GM12878 (cell line): ENCODE measurements at regions not wholly inside any gene's neighbourhood (a gene's known extent, or its start where the extent isn't known, plus 50 kb on each side); places are given as distances from the start of the nearest gene placed in this dataset.

Experiments used
- ATAC-seq: fragments of 200-7000 bp; cut with Tn5 transposase; 3 replicates; pipeline ENCODE4 v1.9.1; 2020; ENCODE audit warnings: mild to moderate bottlenecking, moderate library complexity
- BruUV-seq: library from RNA; stranded (reverse); fragments of 400-500 nt; replicated peaks from 2 replicates; lab custom pipeline; 2021; lab: Mats Ljungman, UMichigan
- CTCF ChIA-PET: fragments of 300-600 bp; sonication (Branson Sonifier 250); formaldehyde crosslinking; extraction: SDS; loops from one replicate; lab custom pipeline; 2021; ENCODE audit warnings: inconsistent platforms; lab: Yijun Ruan, JAX
- POLR2A ChIA-PET: fragments of 350-600 bp; formaldehyde crosslinking; extraction: SDS; loops from one replicate; lab custom pipeline; 2021; ENCODE audit warnings: inconsistent platforms; lab: Charles Lee
- RAD21 ChIA-PET: fragments of 300-600 bp; sonication (Branson Sonifier 250); formaldehyde crosslinking; loops from one replicate; lab custom pipeline; 2023; ENCODE audit warnings: antibody characterized with exemption; ENCODE audit not compliant: unreplicated experiment; lab: Charles Lee
- SMC1A ChIA-PET: fragments of 300-600 bp; sonication (Branson Sonifier 250); formaldehyde crosslinking; loops from one replicate; lab custom pipeline; 2023; ENCODE audit not compliant: unreplicated experiment, uncharacterized antibody; lab: Charles Lee
- DNase-seq: peaks from one replicate; pipeline ENCODE4 v3.0.0-alpha.2; 2011; ENCODE audit warnings: low read depth, low spot score
- FAIRE-seq: peaks from 3 replicates; lab custom pipeline; 2011; peaks lifted over from hg19 to GRCh38; lab: Jason Lieb, UNC
- H2AFZ ChIP-seq: 2 replicates; pipeline ENCODE4 v1.6.0; 2011; ENCODE audit warnings: low read depth, low read length, control low read depth; ENCODE audit not compliant: control insufficient read depth
- H3K27ac ChIP-seq: 2 replicates; pipeline ENCODE4 v1.5.1; 2011; ENCODE audit warnings: control low read depth; ENCODE audit not compliant: control insufficient read depth, insufficient read depth
- H3K27me3 ChIP-seq, 2 experiments: replicated peaks in 1 of 2; 2 replicates each; pipeline versions ENCODE4 v1.6.0 to v1.6.1; 2011; ENCODE audit warnings: low read length in 1 of 2; ENCODE audit not compliant: control insufficient read depth in 2 of 2, insufficient read depth in 2 of 2
- H3K36me3 ChIP-seq, 2 experiments: 2 replicates each; pipeline ENCODE4 v1.5.1; 2011; ENCODE audit warnings: low read length in 1 of 2; ENCODE audit not compliant: control insufficient read depth in 2 of 2, insufficient read depth in 2 of 2
- H3K4me1 ChIP-seq: 2 replicates; pipeline ENCODE4 v1.6.1; 2011; ENCODE audit warnings: mild to moderate bottlenecking, low read length, moderate library complexity, mixed read lengths; ENCODE audit not compliant: control insufficient read depth, insufficient read depth
- H3K4me2 ChIP-seq: 2 replicates; pipeline ENCODE4 v1.6.0; 2011; ENCODE audit warnings: control low read depth; ENCODE audit not compliant: control insufficient read depth, insufficient read depth
- H3K4me3 ChIP-seq: fragments of 200-600 bp; sonication (generic); 2 replicates; pipeline ENCODE4 v1.5.1; 2016
- H3K79me2 ChIP-seq: 2 replicates; pipeline ENCODE4 v1.6.0; 2011; ENCODE audit warnings: low read length; ENCODE audit not compliant: control insufficient read depth, insufficient read depth
- H3K9ac ChIP-seq: 2 replicates; pipeline ENCODE4 v1.8.0; 2011; ENCODE audit warnings: low read length, control low read depth, mixed read lengths; ENCODE audit not compliant: control insufficient read depth, insufficient read depth
- H3K9me3 ChIP-seq: replicated peaks from 3 replicates; pipeline ENCODE4 v1.5.1; 2011; ENCODE audit warnings: mild to moderate bottlenecking, low read length; ENCODE audit not compliant: control insufficient read depth, insufficient read depth
- H4K20me1 ChIP-seq: 2 replicates; pipeline ENCODE4 v1.6.0; 2011; ENCODE audit not compliant: control insufficient read depth, insufficient read depth
- BACH1 ChIP-seq: fragments of 450-650 bp; IDR thresholded peaks from 2 replicates; pipeline ENCODE4 v1.6.1; 2017; ENCODE audit warnings: mild to moderate bottlenecking, borderline replicate concordance
- JUNB ChIP-seq: IDR thresholded peaks from 2 replicates; pipeline ENCODE4 v1.6.1; 2016; ENCODE audit warnings: antibody characterized with exemption, mild to moderate bottlenecking
- JUND ChIP-seq: IDR thresholded peaks from 2 replicates; pipeline ENCODE4 v1.6.1; 2012; ENCODE audit warnings: low read depth, mild to moderate bottlenecking, low read length, improper control_type of control experiment, moderate library complexity
- NR2F1 ChIP-seq: fragments of 450-650 bp; conservative IDR thresholded peaks from 2 replicates; pipeline ENCODE4 v1.6.1; 2017; ENCODE audit warnings: mild to moderate bottlenecking
- PKNOX1 ChIP-seq: fragments of 450-650 bp; IDR thresholded peaks from 2 replicates; pipeline ENCODE4 v1.6.1; 2016; ENCODE audit warnings: mild to moderate bottlenecking
- PML ChIP-seq: IDR thresholded peaks from 2 replicates; pipeline ENCODE4 v1.6.1; 2012; ENCODE audit warnings: low read length, inconsistent platforms
- SMARCA5 ChIP-seq: fragments of 450-650 bp; IDR thresholded peaks from 2 replicates; pipeline ENCODE4 v1.6.1; 2017; ENCODE audit warnings: mild to moderate bottlenecking
- TARDBP ChIP-seq: IDR thresholded peaks from 2 replicates; pipeline ENCODE4 v1.6.1; 2016; ENCODE audit warnings: borderline replicate concordance
- ZBTB11 ChIP-seq: fragments of 450-650 bp; formaldehyde crosslinking; IDR thresholded peaks from 2 replicates; pipeline ENCODE4 v1.5.0; 2022; ENCODE audit warnings: mild to moderate bottlenecking, missing genetic modification characterization
- WGBS: methylation state at CpG from one replicate; pipeline ENCODE4 v1.1.6; 2016; ENCODE audit warnings: low lambda C conversion rate; ENCODE audit not compliant: insufficient replicate concordance, insufficient coverage; ENCODE audit errors: missing lambda C conversion rate; 5-methylcytosine and 5-hydroxymethylcytosine counted together
- in situ Hi-C: fragments of 300-500 bp; cut with MboI; formaldehyde crosslinking; loops from 9 replicates; pipeline ENCODE4 v1.14.3; 2018; ENCODE audit warnings: mixed read lengths
- intact Hi-C: fragments of 100-400 bp; cut with micrococcal nuclease; formaldehyde crosslinking; loops from one replicate; pipeline ENCODE4 v1.14.2; 2022; ENCODE audit not compliant: unreplicated experiment
- TF ChIP-seq, protein P1 (sequence below): fragments of 450-650 bp; IDR thresholded peaks from 2 replicates; pipeline ENCODE4 v1.6.1; 2017; ENCODE audit warnings: mild to moderate bottlenecking, low read depth, inconsistent platforms; ENCODE audit not compliant: poor library complexity, severe bottlenecking

- no TSS peak for BruUV-seq
- no peaks in the 10 kb centered on the region for H3K4me1 ChIP-seq
Observed at GRCh38 chr18:57942493-57942892, 101.5 kb upstream of the NEDD4L start.

DNA sequence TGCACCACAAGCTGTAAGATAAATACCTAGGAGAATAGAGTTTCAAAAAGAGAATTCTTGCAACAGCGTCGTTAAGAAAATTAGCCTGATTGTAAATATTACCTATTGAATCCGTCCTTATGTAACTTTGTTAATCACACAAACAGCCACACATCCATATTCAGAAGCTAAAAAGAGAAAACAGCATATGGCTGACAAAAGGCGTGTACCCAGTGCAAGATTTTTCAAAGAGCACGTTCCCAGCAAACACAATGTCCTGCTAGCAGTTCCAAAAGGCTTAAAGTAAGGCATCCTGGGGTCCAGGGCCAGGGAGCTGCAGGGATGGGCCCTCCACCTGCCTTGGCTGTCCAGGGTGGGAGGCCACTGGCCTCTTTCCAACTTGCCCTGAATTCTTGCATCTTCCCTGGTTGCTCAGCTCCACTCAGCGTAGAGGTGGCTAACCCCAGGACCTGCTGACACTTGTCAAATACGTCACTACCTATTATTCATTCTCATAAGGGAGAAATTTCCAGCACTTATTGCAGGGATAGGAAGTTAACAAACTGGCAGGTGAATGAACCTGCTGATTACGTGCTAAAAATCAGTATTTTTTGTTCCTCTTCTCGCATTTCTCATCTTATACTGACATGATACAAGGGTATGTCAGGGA, 102.1 kb upstream of the NEDD4L start:
- RAD21 ChIA-PET, result interaction anchor here (0.9 kb wide), 1 partner anchor 16 kb away, joined by 3 read pairs; no protein-coding TSS in a partner anchor
- SMC1A ChIA-PET, result no interaction called here

More at GRCh38 chr18:57942493-57942892, 101.5 kb upstream of the NEDD4L start:
- Histone ChIP-seq H3K9me3 (no peaks in the 10 kb centered on the region), H3K79me2 (no peaks in the 10 kb centered on the region), H3K9ac (no peak overlapping the region), H3K4me2 (no peak overlapping the region), H3K4me3 (no peak overlapping the region), H4K20me1 (no peaks in the 10 kb centered on the region), H2AFZ (no peak overlapping the region), H3K36me3 (no peaks in the 10 kb centered on the region), H3K27ac (no peak overlapping the region), H3K27me3 (peaks cover 0 to 1% of the 10 kb centered on the region in 2 experiments; a peak in 1 of 4 replicates)
- WGBS, result 96% methylated on average over 1 of the region's 1 CpG
- FAIRE-seq, result no peak
- no peak for ATAC-seq
- POLR2A ChIA-PET, result no interaction called here
- DNase-seq, result no peak
- SMC1A ChIA-PET, result interaction anchor here (1.8 kb wide), 1 partner anchor 16 kb away, joined by 5 read pairs; no protein-coding TSS in a partner anchor
- intact Hi-C loops, result no loop called here
- RAD21 ChIA-PET, result interaction anchor here (0.9 kb wide), 1 partner anchor 16 kb away, joined by 3 read pairs; no protein-coding TSS in a partner anchor
- TF ChIP-seq TARDBP, result no peak
- in situ Hi-C loops, result no loop called here
- CTCF ChIA-PET, result interaction anchor here (1.4 kb wide), 2 partner anchors 15 to 29 kb away, joined by 3 read pairs; no protein-coding TSS in a partner anchor

More for the DNA sequence above, 102.1 kb upstream of the NEDD4L start:
- Histone ChIP-seq H4K20me1 (no peaks in the 10 kb centered on the region), H3K4me1 (no peaks in the 10 kb centered on the region), H3K4me3 (no peak overlapping the region), H2AFZ (no peak overlapping the region), H3K9ac (no peak overlapping the region), H3K4me2 (no peak overlapping the region), H3K36me3 (no peaks in the 10 kb centered on the region), H3K27me3 (peaks cover 0 to 1% of the 10 kb centered on the region in 2 experiments; a peak in 1 of 4 replicates), H3K9me3 (no peaks in the 10 kb centered on the region), H3K27ac (no peak overlapping the region), H3K79me2 (no peaks in the 10 kb centered on the region)
- intact Hi-C loops (no loop called here), in situ Hi-C loops (no loop called here)
- no peak for DNase-seq
- ChIA-PET CTCF (interaction anchor here (1.4 kb wide), 2 partner anchors 15 to 28 kb away, joined by 3 read pairs; no protein-coding TSS in a partner anchor), POLR2A (no interaction called here)
- BruUV-seq, result no TSS peak
- no peak for ATAC-seq
- no peak for FAIRE-seq
- 47% methylated on average over 9 of the region's 9 CpGs for WGBS
- TF ChIP-seq, protein P1, sequence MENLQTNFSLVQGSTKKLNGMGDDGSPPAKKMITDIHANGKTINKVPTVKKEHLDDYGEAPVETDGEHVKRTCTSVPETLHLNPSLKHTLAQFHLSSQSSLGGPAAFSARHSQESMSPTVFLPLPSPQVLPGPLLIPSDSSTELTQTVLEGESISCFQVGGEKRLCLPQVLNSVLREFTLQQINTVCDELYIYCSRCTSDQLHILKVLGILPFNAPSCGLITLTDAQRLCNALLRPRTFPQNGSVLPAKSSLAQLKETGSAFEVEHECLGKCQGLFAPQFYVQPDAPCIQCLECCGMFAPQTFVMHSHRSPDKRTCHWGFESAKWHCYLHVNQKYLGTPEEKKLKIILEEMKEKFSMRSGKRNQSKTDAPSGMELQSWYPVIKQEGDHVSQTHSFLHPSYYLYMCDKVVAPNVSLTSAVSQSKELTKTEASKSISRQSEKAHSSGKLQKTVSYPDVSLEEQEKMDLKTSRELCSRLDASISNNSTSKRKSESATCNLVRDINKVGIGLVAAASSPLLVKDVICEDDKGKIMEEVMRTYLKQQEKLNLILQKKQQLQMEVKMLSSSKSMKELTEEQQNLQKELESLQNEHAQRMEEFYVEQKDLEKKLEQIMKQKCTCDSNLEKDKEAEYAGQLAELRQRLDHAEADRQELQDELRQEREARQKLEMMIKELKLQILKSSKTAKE, result no peak
- TF ChIP-seq JUNB (no peak), PML (no peak), ZBTB11 (CRISPR knock-in tag) (no peak), JUND (no peak), SMARCA5 (no peak), PKNOX1 (no peak), NR2F1 (no peak), BACH1 (no peak)
